ENCODE measurements at regions not wholly inside any gene's neighbourhood (a gene's known extent, or its start where the extent isn't known, plus 50 kb on each side); places are given as distances from the start of the nearest gene placed in this dataset.

DNA sequence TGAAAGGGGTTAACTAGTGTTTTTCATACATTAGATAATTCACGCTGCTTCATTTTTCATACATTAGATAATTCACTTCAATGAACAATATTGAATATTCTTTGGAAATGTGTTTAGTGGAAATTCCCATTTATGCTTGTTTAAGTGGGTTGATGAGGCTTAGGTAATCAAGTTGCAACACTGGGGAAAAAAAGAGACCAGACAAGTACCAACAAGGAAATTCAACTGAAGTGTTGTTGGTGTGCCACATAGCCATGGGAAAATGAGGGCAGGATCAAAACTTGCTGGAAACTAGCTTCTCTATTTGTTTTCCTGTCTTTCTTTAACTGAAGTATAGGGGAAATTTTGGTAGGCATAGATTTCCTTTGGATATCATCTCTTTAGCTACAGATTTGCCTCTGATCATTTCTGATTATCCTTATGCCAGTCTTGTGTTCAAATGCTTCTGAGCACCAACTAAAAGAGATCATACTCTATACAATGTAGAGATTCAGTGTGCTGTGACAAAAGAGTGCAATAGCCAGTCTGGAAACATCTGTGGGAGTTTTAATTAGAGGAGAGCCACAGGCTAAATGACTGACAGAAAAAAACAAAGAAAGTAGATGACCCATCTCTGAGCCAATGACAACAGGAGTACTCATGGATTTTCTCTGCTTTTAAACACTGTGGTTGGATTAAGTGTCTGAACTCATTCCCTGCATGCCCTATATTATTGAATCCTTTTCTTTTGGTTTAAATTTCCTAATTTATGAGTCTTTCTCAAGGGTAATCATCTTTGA is 67.6 kb upstream of the CTSC start:
- no peak for DNase-seq (ENCODE audit: low read depth in 3 of 3)

DNA sequence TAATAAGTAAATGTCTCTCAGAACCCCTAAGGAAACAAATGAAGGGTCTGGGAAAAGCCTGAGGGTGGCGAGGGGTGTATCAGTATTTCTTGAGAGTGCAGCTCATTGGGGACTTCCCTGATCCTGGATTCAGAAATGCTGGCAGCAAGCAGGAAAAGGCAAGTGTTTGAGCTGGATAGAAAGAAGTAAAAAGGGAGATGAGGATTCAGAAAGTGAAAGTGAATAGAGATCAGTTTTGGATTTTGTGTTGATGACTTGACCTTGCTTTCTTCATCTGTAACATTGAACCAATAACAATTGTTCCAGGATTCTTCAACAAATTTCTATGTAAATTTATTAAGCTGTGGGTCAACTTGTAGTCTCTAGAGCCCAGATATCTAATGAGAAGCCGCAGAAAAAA is 66.9 kb upstream of the CTSC start:
- no peak for DNase-seq (ENCODE audit: low read depth in 3 of 3)

DNA sequence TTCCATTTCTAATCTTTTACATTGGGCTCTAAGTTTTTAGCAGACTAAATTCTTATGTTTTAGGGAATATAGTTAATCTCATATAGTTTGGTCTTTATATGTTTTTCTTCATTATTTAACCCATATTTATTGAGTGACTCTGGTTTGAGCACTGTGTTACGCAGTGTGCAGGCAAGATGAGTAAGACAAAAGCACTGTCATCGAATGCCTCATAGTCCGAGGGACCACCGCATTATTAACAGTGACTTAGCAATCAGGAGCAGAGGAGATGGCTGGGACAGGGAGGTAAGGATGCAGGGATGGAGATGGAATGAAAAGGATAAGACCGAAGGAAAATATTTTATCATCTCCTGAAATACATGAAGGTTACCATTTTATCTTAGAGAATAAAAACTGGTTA is 65.2 kb upstream of the CTSC start:
- no peak for DNase-seq (ENCODE audit: low read depth in 3 of 3)

DNA sequence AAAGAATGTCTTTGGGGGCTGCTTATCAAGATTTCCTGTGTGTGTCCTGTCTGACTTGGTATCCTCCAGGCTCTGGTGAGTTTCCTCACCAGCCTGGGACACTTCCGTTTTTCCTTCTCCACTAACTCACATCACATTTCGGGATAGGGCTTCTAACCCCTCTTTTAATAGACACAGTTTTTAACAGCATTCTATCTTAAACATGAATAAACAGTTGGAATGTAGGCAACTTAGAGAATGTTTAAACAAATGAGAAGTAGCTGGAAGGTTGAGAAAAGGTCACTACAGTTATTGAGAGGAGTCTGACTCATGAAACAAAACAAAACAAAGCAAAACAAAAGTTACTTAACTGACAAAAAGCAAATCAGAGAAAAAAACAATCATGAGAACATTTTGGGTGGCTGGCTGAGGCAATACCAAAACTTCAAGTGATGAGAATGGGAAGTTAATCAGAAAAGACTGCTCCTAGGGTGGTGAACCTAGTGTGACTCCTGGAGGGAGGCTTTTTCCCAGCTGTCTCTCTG is 64.7 kb upstream of the CTSC start:
- DNase-seq (ENCODE audit: low read depth in 3 of 3) = no peak

DNA sequence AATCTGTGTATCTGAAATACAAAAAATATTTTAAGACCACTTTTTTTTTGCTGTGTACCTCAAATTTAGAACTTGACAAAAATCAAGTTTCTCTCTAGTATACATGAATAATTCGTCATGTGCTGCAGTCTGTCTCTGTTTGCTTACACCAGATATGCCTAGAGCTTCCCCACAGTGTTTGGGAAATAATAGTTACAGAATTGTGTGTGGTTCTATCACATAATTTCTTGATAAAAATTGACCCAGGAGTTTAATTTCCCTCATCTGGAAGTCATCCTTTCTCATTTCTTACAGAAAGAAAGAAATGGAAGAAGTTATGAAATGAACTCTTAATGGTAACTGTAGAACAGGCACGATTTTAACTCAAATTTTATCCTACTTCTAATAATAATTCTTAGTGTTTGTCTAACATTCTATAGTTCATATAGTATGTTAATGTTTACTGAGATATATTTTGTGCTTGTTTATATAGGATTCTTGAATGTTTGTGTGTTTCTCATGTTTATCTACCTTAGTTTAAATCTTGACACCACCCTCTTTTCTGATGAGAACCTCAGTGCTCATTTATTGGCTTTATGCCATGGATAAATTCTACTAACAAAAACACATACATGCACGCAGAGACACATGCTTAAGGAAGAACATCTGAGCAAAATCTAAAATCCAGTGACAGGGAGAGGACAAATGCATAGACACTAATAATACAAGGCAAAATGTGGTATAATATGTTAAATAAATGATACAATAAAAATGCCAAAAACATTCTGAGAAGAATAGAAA is 61.4 kb upstream of the CTSC start:
- DNase-seq (ENCODE audit: low read depth in 3 of 3) = no peak

DNA sequence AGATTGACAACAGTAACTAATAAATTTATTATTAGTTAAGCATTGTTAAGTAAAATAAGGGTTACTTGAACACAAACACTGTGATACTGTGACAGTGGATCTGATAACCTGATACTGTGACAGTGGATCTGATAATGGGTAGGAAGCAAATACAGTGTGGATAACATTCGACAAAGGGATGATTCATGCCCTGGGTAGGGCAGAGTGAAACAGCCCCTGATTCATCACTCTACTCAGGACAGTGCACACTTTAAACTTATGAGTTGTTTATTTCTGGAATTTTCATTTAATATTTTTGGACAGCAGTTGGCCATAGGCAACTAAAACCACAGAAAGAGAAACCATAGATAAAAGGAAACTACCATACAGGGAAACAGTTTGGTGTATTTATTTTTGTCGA is 60.8 kb upstream of the CTSC start:
- DNase-seq (ENCODE audit: low read depth in 3 of 3) = no peak

DNA sequence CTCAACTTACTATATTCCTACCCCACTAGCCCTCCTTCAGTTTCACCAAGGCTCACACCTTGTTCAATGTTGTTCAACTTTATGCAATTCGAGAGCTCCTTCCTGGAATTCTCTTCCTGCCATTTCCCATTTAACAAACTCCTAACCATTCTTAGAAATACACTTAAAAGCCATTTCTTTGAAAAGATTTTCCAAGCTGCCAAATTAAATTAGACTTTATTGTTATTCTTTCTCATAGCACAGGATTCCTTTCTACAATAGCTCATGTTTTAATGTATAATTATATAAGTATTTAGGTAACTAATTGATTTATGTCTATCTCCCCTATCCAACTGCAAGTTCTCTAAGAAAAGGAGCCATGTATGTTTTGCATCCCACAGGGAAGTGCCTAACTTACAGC is 52.7 kb upstream of the CTSC start:
- DNase-seq (ENCODE audit: low read depth in 3 of 3) = no peak

DNA sequence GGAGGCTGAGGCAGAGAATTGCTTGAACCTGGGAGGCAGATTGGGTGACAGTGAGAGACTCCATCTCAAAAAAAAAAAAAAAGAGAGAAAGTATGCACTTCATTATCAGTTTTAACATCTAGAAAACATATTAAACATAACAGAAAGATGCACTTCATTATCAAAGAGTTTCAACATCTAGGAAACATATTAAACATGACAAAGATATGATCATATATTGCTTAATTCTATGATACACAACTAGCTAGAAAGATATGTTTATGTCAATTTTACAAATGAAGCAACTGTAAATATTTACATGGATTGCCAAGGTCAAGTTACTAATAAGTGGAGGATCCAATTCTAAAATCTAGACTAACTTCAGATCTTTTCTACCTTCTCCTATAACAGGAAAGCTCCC is 50.4 kb upstream of the CTSC start:
- no peak for DNase-seq (ENCODE audit: low read depth in 3 of 3)

All from stimulated activated CD4-positive, alpha-beta T cell treated with anti-CD3 and anti-CD28 coated beads, TNF-alpha, amount 100 ng/mL, for 4 hours (primary cell).